ENCODE measurements at regions not wholly inside any gene's neighbourhood (a gene's known extent, or its start where the extent isn't known, plus 50 kb on each side); places are given as distances from the start of the nearest gene placed in this dataset.

- TF ChIP-seq FOXM1 (IDR thresholded peaks at IDR 0.05; ENCODE audit: low read depth) (no peak), RFX5 (IDR thresholded peaks at IDR 0.05; ENCODE audit: low read length) (no peak), RCOR1 (IDR thresholded peaks at IDR 0.05; ENCODE audit: low read length) (no peak), EZH2phosphoT487 (IDR thresholded peaks at IDR 0.05; ENCODE audit: borderline replicate concordance, low read depth) (no peak), USF1 (IDR thresholded peaks at IDR 0.05; ENCODE audit: borderline replicate concordance, low read depth) (no peak), MXI1 (IDR thresholded peaks at IDR 0.05; ENCODE audit: low read depth, low read length) (no peak), NRF1 (IDR thresholded peaks at IDR 0.05; ENCODE audit: low read depth, low read length) (no peak), SIN3A (IDR thresholded peaks at IDR 0.05; ENCODE audit: borderline replicate concordance, low read depth, low read length) (no peak), MEF2A (IDR thresholded peaks at IDR 0.05; ENCODE audit: borderline replicate concordance, low read depth) (no peak), SMC3 (IDR thresholded peaks at IDR 0.05; ENCODE audit: low read depth, low read length) (no peak), RXRA (IDR thresholded peaks at IDR 0.05; ENCODE audit: borderline replicate concordance, low read depth) (no peak), TEAD4 (IDR thresholded peaks at IDR 0.05; ENCODE audit: borderline replicate concordance, insufficient read depth) (no peak), NFIC (IDR thresholded peaks at IDR 0.05; ENCODE audit: borderline replicate concordance) (no peak)
- Histone ChIP-seq H3K27me3 (ENCODE audit: insufficient read depth) (no peaks in the 10 kb centered on the region), H3K9ac (no peak overlapping the region), H3K4me2 (no peak overlapping the region), H3F3A (replicated peaks; ENCODE audit: insufficient read depth) (no peaks in the 10 kb centered on the region), H3K79me2 (ENCODE audit: insufficient read depth) (no peaks in the 10 kb centered on the region), H2AFZ (ENCODE audit: low read depth) (no peak overlapping the region), H3K9me2 (no peaks in the 10 kb centered on the region), H3K4me3 (ENCODE audit: low read depth in 2 of 2, low read length in 1 of 2) (no peak overlapping the region), H3K4me1 (ENCODE audit: control insufficient read depth in 1 of 2, insufficient read depth in 2 of 2, low read depth in 1 of 2, low read length in 1 of 2) (no peaks in the 10 kb centered on the region), H3K36me3 (replicated peaks in 1 of 2; ENCODE audit: control insufficient read depth in 1 of 2, insufficient read depth in 2 of 2, low read length in 1 of 2) (no peaks in the 10 kb centered on the region), H4K20me1 (ENCODE audit: insufficient read depth) (no peaks in the 10 kb centered on the region), H3K9me3 (no peaks in the 10 kb centered on the region), H3K27ac (ENCODE audit: low read depth in 2 of 2, low read length in 1 of 2) (no peak overlapping the region)
- DNase-seq, result no peak
- WGBS (ENCODE audit: low lambda C conversion rate), result 6% methylated on average over 4 of the region's 4 CpGs
- ChIA-PET CTCF (no interaction called here), POLR2A (no interaction called here)
Measured at GRCh38 chr6:837380-837779, 144.4 kb upstream of the EXOC2 start.

DNA sequence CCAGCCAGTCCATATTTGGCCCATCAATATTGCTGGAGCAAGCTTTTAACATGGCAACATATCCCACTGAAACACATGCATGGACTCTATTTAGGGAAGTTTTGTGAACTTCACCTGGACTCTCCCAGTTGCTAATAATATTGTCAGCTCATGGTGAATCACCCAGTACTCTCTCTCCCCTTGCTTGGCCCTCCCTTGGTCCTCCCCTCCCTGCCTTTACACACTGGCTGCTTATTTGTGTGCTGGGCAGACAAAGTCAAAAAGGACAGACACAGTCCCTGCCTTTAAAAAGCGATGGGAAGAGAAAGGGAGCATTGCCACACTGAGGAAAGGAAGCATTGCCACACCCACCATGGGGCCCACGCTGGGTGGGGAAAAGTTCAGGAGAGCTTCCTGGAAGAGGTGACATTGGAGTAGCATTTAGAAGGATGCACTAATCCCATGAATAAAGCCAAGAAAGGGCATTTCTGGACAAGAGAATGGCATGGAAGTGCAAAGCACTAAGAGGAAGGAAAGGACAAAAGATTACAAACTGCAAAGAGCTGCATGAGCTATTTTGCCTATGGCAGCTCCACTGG is 143.4 kb upstream of the EXOC2 start:
- POLR2A ChIA-PET, result no interaction called here
- H3K4me2 ChIP-seq, result no peak overlapping the region
- DNase-seq, result no peak

More for the DNA sequence above, 143.4 kb upstream of the EXOC2 start:
- Histone ChIP-seq H3K4me1 (ENCODE audit: control insufficient read depth in 1 of 2, insufficient read depth in 2 of 2, low read depth in 1 of 2, low read length in 1 of 2) (no peaks in the 10 kb centered on the region), H2AFZ (ENCODE audit: low read depth) (no peak overlapping the region), H3F3A (replicated peaks; ENCODE audit: insufficient read depth) (no peaks in the 10 kb centered on the region), H3K4me3 (ENCODE audit: low read depth in 2 of 2, low read length in 1 of 2) (no peak overlapping the region), H4K20me1 (ENCODE audit: insufficient read depth) (no peaks in the 10 kb centered on the region), H3K79me2 (ENCODE audit: insufficient read depth) (no peaks in the 10 kb centered on the region), H3K9ac (no peak overlapping the region), H3K36me3 (replicated peaks in 1 of 2; ENCODE audit: control insufficient read depth in 1 of 2, insufficient read depth in 2 of 2, low read length in 1 of 2) (no peaks in the 10 kb centered on the region), H3K9me3 (no peaks in the 10 kb centered on the region), H3K9me2 (no peaks in the 10 kb centered on the region), H3K27ac (ENCODE audit: low read depth in 2 of 2, low read length in 1 of 2) (no peak overlapping the region), H3K27me3 (ENCODE audit: insufficient read depth) (no peaks in the 10 kb centered on the region)
- 0% methylated on average over 2 of the region's 2 CpGs for WGBS (ENCODE audit: low lambda C conversion rate)
- CTCF ChIA-PET, result no interaction called here
- TF ChIP-seq NRF1 (IDR thresholded peaks at IDR 0.05; ENCODE audit: low read depth, low read length), result no peak
- no peak for TF ChIP-seq ZBTB33 (IDR thresholded peaks at IDR 0.05; ENCODE audit: borderline replicate concordance, low read depth)
- TF ChIP-seq RFX5 (IDR thresholded peaks at IDR 0.05; ENCODE audit: low read length), result no peak
- TF ChIP-seq, protein P1, sequence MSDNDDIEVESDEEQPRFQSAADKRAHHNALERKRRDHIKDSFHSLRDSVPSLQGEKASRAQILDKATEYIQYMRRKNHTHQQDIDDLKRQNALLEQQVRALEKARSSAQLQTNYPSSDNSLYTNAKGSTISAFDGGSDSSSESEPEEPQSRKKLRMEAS (IDR thresholded peaks at IDR 0.05; ENCODE audit: low read depth), result no peak
- no peak for TF ChIP-seq SIN3A (IDR thresholded peaks at IDR 0.05; ENCODE audit: borderline replicate concordance, low read depth, low read length)
- TF ChIP-seq TAF1 (IDR thresholded peaks at IDR 0.05; ENCODE audit: borderline replicate concordance, low read depth, low read length), result no peak
- no peak for TF ChIP-seq FOXJ3 (CRISPR knock-in tag; IDR thresholded peaks at IDR 0.05)
- no peak for TF ChIP-seq NFIC (IDR thresholded peaks at IDR 0.05; ENCODE audit: borderline replicate concordance)
- TF ChIP-seq, protein P2, sequence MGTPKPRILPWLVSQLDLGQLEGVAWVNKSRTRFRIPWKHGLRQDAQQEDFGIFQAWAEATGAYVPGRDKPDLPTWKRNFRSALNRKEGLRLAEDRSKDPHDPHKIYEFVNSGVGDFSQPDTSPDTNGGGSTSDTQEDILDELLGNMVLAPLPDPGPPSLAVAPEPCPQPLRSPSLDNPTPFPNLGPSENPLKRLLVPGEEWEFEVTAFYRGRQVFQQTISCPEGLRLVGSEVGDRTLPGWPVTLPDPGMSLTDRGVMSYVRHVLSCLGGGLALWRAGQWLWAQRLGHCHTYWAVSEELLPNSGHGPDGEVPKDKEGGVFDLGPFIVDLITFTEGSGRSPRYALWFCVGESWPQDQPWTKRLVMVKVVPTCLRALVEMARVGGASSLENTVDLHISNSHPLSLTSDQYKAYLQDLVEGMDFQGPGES (IDR thresholded peaks at IDR 0.05; ENCODE audit: low read depth, low read length), result no peak
- TF ChIP-seq TCF12 (IDR thresholded peaks at IDR 0.05), result no peak
- no peak for TF ChIP-seq JUND (IDR thresholded peaks at IDR 0.05)
- TF ChIP-seq USF2 (IDR thresholded peaks at IDR 0.05; ENCODE audit: borderline replicate concordance, low read depth, low read length), result no peak
- TF ChIP-seq EZH2phosphoT487 (IDR thresholded peaks at IDR 0.05; ENCODE audit: borderline replicate concordance, low read depth), result no peak
- TF ChIP-seq RAD21 (IDR thresholded peaks at IDR 0.05; ENCODE audit: low read length), result no peak
- TF ChIP-seq POLR2AphosphoS5 (IDR thresholded peaks at IDR 0.05; ENCODE audit: low read depth, low read length), result no peak
- TF ChIP-seq FOXM1 (IDR thresholded peaks at IDR 0.05; ENCODE audit: low read depth), result no peak

Data from SK-N-SH (cell line).